ENCODE measurements at regions not wholly inside any gene's neighbourhood (a gene's known extent, or its start where the extent isn't known, plus 50 kb on each side); places are given as distances from the start of the nearest gene placed in this dataset.
"Not testable (repeated sequence)": the region's sequence is repeated elsewhere in the genome, so short reads cannot be mapped to it uniquely, and the experiment has no call there.

GRCh38 chr17:53628011-53628410, 194.7 kb upstream of the KIF2B start:
- Mint-ChIP-seq H3K9me3 (peaks cover under 1 to 39% (median 16%) of the 10 kb centered on the region in 6 donors), H3K27ac (no peak overlapping the region), H3K4me3 (no peak overlapping the region), H3K4me1 (no peaks in the 10 kb centered on the region), H3K27me3 (ENCODE audit: low read depth in 3 of 3) (no peaks in the 10 kb centered on the region), H3K36me3 (no peaks in the 10 kb centered on the region)
- DNase-seq: no peak

GRCh38 chr17:53627511-53627910, 195.2 kb upstream of the KIF2B start:
- no peak overlapping the region for H3K27ac Mint-ChIP-seq
- peaks cover 0 to 39% (median 15%) of the 10 kb centered on the region in 6 donors for H3K9me3 Mint-ChIP-seq
- H3K4me1 Mint-ChIP-seq: no peaks in the 10 kb centered on the region

GRCh38 chr17:53626286-53626685, 196.4 kb upstream of the KIF2B start:
- Mint-ChIP-seq H3K4me3 (no peak overlapping the region), H3K27me3 (ENCODE audit: low read depth in 3 of 3) (no peaks in the 10 kb centered on the region), H3K9me3 (peaks cover 3 to 34% (median 15%) of the 10 kb centered on the region in 6 donors), H3K27ac (no peak overlapping the region), H3K4me1 (no peaks in the 10 kb centered on the region), H3K36me3 (no peaks in the 10 kb centered on the region)
- no peak for DNase-seq

More at GRCh38 chr17:53627511-53627910, 195.2 kb upstream of the KIF2B start:
- DNase-seq: no peak
- Mint-ChIP-seq H3K4me3 (no peak overlapping the region), H3K36me3 (no peaks in the 10 kb centered on the region), H3K27me3 (ENCODE audit: low read depth in 3 of 3) (no peaks in the 10 kb centered on the region)

GRCh38 chr17:53619025-53619424, 203.7 kb upstream of the KIF2B start:
- H3K4me3 Mint-ChIP-seq: no peak overlapping the region
- no peak for DNase-seq
- H3K27ac Mint-ChIP-seq: no peak overlapping the region
- H3K27me3 Mint-ChIP-seq (ENCODE audit: low read depth in 3 of 3): no peaks in the 10 kb centered on the region
- H3K36me3 Mint-ChIP-seq: no peaks in the 10 kb centered on the region
- peaks cover 2 to 35% (median 13%) of the 10 kb centered on the region in 6 donors for H3K9me3 Mint-ChIP-seq
- H3K4me1 Mint-ChIP-seq: no peaks in the 10 kb centered on the region

DNA sequence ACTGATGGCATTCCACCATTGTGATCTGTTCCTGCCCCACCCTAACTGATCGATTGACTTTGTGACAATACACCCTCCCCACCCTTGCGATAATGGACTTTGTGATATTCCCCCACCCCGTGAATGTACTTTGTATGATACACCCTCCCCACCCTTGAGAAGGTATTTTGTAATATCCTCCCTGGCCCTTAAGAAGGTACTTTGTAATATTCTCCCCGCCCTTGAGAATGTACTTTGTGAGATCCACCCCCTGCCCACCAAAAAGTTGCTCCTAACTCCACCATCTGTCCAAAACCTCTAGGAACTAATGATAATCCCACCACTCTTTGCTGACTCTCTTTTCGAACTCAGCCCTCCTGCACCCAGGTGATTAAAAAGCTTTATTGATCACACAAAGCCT, 214.5 kb upstream of the KIF2B start:
- H3K9me3 Mint-ChIP-seq: peaks cover 13 to 49% (median 28%) of the 10 kb centered on the region in 6 donors
- not testable (repeated sequence) for H3K4me1 Mint-ChIP-seq; DNase-seq; H3K27ac Mint-ChIP-seq; H3K4me3 Mint-ChIP-seq; H3K36me3 Mint-ChIP-seq; H3K27me3 Mint-ChIP-seq (ENCODE audit: low read depth in 3 of 3)

GRCh38 chr17:53607475-53607874, 215.3 kb upstream of the KIF2B start:
- H3K4me1 Mint-ChIP-seq: no peaks in the 10 kb centered on the region
- no peak for DNase-seq
- H3K27me3 Mint-ChIP-seq (ENCODE audit: low read depth in 3 of 3): no peaks in the 10 kb centered on the region
- no peak overlapping the region for H3K4me3 Mint-ChIP-seq
- peaks cover 0 to 3% (median 0%) of the 10 kb centered on the region in 3 donors for H3K36me3 Mint-ChIP-seq
- peaks cover 13 to 51% (median 29%) of the 10 kb centered on the region in 6 donors for H3K9me3 Mint-ChIP-seq
- no peak overlapping the region for H3K27ac Mint-ChIP-seq

DNA sequence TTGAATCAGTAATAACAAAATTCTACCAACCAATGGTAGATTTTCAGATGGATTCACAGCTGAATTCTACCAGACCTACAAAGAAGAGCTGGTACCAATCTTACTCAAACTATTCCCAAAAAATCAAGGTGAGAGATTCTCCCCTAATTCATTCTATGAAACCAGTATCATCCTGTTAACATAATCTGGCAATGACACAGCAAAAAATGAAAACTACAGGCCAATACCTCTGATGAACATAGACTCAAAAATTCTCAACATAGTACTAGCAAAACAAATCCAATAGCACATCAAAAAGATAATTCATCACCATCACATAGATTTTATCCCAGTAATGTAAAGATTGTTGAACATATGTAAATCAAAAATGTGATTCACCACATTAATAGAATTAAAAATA, 234.4 kb upstream of the KIF2B start:
- H3K9me3 Mint-ChIP-seq: peaks cover 6 to 64% (median 26%) of the 10 kb centered on the region in 6 donors
- no peaks in the 10 kb centered on the region for H3K36me3 Mint-ChIP-seq
- no peaks in the 10 kb centered on the region for H3K27me3 Mint-ChIP-seq (ENCODE audit: low read depth in 3 of 3)
- no peak overlapping the region for H3K27ac Mint-ChIP-seq
- no peaks in the 10 kb centered on the region for H3K4me1 Mint-ChIP-seq
- no peak for DNase-seq
- H3K4me3 Mint-ChIP-seq: no peak overlapping the region

- Mint-ChIP-seq H3K4me1 (no peaks in the 10 kb centered on the region), H3K9me3 (peaks cover 2 to 38% (median 24%) of the 10 kb centered on the region in 6 donors), H3K36me3 (no peaks in the 10 kb centered on the region), H3K27me3 (ENCODE audit: low read depth in 3 of 3) (peaks cover 0 to 2% (median 0%) of the 10 kb centered on the region in 3 donors), H3K27ac (no peak overlapping the region), H3K4me3 (no peak overlapping the region)
- no peak for DNase-seq
Measured at GRCh38 chr17:53574038-53574437, 248.7 kb upstream of the KIF2B start.

- H3K27me3 Mint-ChIP-seq (ENCODE audit: low read depth in 3 of 3): peaks cover 0 to 2% (median 0%) of the 10 kb centered on the region in 3 donors
- H3K4me3 Mint-ChIP-seq: no peak overlapping the region
- no peak overlapping the region for H3K27ac Mint-ChIP-seq
- DNase-seq: no peak
- H3K36me3 Mint-ChIP-seq: no peaks in the 10 kb centered on the region
- peaks cover 2 to 36% (median 21%) of the 10 kb centered on the region in 6 donors for H3K9me3 Mint-ChIP-seq
- H3K4me1 Mint-ChIP-seq: no peaks in the 10 kb centered on the region
Measured at GRCh38 chr17:53571342-53571741, 251.4 kb upstream of the KIF2B start.

DNA sequence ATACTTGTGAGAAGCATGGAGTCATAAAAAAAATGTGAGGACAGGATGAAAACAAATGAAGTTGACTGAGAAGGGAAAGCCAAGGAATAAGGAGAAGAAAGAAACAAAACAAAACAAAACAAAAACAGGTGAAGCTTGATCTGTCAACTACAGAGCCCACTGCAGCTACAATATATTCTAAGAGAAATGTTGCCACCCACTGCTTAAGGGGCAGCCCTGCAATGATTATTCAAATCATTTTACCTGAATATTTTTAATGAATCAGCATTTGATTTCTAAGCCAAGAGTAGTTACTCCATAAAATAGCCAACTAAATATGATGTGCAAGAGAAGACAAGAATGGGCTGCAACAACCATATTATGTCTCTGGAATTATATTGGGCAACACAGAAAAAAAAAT, 252.0 kb upstream of the KIF2B start:
- H3K4me3 Mint-ChIP-seq: no peak overlapping the region
- DNase-seq: no peak
- H3K4me1 Mint-ChIP-seq: no peaks in the 10 kb centered on the region
- H3K9me3 Mint-ChIP-seq: peaks cover 4 to 41% (median 23%) of the 10 kb centered on the region in 6 donors
- peaks cover 0 to 2% (median 0%) of the 10 kb centered on the region in 3 donors for H3K27me3 Mint-ChIP-seq (ENCODE audit: low read depth in 3 of 3)
- no peak overlapping the region for H3K27ac Mint-ChIP-seq
- H3K36me3 Mint-ChIP-seq: no peaks in the 10 kb centered on the region

DNA sequence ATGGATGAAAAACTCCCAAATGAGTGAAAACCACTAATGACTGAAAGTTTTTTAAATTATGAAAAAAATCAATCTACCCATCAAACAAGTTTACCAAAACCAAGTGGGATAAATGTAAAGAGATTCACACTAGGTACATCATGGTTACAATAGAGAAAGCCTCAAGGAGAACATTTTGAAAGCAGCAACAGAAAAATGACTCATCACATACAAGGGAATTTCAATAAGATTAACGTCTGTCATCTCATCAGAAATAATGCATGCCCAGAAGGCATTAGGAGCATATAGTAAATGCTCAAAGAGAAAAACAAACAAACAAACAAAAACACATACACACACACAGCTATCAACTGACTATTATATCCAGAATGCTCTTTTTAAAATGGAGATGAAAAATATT, 261.8 kb upstream of the KIF2B start:
- Mint-ChIP-seq H3K4me1 (no peaks in the 10 kb centered on the region), H3K27ac (no peak overlapping the region), H3K9me3 (peaks cover 9 to 41% (median 24%) of the 10 kb centered on the region in 6 donors), H3K36me3 (no peaks in the 10 kb centered on the region), H3K27me3 (ENCODE audit: low read depth in 3 of 3) (no peaks in the 10 kb centered on the region), H3K4me3 (no peak overlapping the region)
- DNase-seq: no peak

DNA sequence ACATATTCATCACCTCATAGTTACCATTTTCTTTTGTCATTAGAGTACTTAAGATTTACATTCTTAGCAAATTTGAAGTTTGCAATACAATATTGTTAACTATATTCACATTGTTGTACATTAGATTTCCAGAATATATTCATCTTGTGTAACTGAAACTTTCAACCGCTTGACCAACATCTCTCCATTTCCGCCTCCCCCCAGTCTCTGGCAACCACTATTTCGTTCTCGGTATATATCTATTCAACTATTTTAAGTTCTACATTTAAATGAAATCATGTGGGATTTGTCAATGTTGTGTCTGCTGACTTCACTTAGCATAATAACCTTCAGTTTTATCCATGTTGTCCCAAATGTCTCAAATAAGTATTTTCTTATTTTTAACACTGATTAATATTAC, 274.5 kb upstream of the KIF2B start:
- no peak for DNase-seq
- Mint-ChIP-seq H3K4me3 (no peak overlapping the region), H3K27ac (no peak overlapping the region), H3K9me3 (peaks cover 11 to 38% (median 28%) of the 10 kb centered on the region in 6 donors), H3K4me1 (no peaks in the 10 kb centered on the region), H3K27me3 (ENCODE audit: low read depth in 3 of 3) (peaks cover 0 to 2% (median 0%) of the 10 kb centered on the region in 3 donors), H3K36me3 (no peaks in the 10 kb centered on the region)

- no peak overlapping the region for H3K27ac Mint-ChIP-seq
- peaks cover 12 to 22% (median 17%) of the 10 kb centered on the region in 6 donors for H3K9me3 Mint-ChIP-seq
- H3K4me1 Mint-ChIP-seq: no peaks in the 10 kb centered on the region
- H3K36me3 Mint-ChIP-seq: no peaks in the 10 kb centered on the region
- DNase-seq: no peak
- H3K27me3 Mint-ChIP-seq (ENCODE audit: low read depth in 3 of 3): peaks cover 0 to 5% (median 0%) of the 10 kb centered on the region in 3 donors
- H3K4me3 Mint-ChIP-seq: no peak overlapping the region
Measured at GRCh38 chr17:53543472-53543871, 279.3 kb upstream of the KIF2B start.

- DNase-seq: no peak
- Mint-ChIP-seq H3K9me3 (peaks cover 9 to 18% (median 10%) of the 10 kb centered on the region in 6 donors), H3K27ac (no peak overlapping the region), H3K27me3 (ENCODE audit: low read depth in 3 of 3) (peaks cover 0 to 3% (median 0%) of the 10 kb centered on the region in 3 donors), H3K4me1 (no peaks in the 10 kb centered on the region), H3K4me3 (no peak overlapping the region), H3K36me3 (no peaks in the 10 kb centered on the region)
Measured at GRCh38 chr17:53538129-53538617, 284.6 kb upstream of the KIF2B start.

DNA sequence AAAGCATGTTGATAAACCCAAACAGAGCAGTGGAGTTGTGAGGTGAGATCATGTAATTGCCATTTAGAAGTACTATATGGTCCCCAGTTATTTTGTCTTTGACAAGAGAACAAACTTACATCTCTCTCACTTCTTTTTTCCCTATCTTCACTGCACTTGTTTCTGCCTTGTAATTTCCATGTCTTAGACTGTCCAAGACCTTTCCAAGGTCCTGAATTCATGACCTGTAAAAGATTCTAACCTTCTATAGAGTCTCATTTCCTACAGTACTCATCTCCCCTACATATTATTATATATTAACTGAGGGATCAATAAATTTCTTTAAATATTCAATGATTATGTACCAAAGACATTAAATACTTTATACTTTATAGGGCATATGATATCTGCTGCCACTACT, 295.3 kb upstream of the KIF2B start:
- no peak overlapping the region for H3K4me3 Mint-ChIP-seq
- no peak overlapping the region for H3K27ac Mint-ChIP-seq
- DNase-seq: no peak
- no peaks in the 10 kb centered on the region for H3K27me3 Mint-ChIP-seq (ENCODE audit: low read depth in 3 of 3)
- H3K4me1 Mint-ChIP-seq: no peaks in the 10 kb centered on the region
- H3K9me3 Mint-ChIP-seq: peaks cover 1 to 31% (median 19%) of the 10 kb centered on the region in 6 donors
- H3K36me3 Mint-ChIP-seq: peaks cover 0 to 4% (median 0%) of the 10 kb centered on the region in 3 donors
